ENCODE measurements at regions not wholly inside any gene's neighbourhood (a gene's known extent, or its start where the extent isn't known, plus 50 kb on each side); places are given as distances from the start of the nearest gene placed in this dataset.

GRCh38 chr2:56860991-56861390 lies 677.2 kb downstream of the CCDC85A start:
- Histone ChIP-seq H3K9me3 (replicated peaks; ENCODE audit: insufficient read depth, low read length) (no peaks in the 10 kb centered on the region), H3K27ac (ENCODE audit: low read length) (no peak overlapping the region), H3K4me3 (ENCODE audit: low read length) (no peak overlapping the region), H3F3A (ENCODE audit: insufficient read depth, low read length) (no peaks in the 10 kb centered on the region), H3K36me3 (replicated peaks; ENCODE audit: insufficient read depth, low read length) (no peaks in the 10 kb centered on the region), H3K9me2 (replicated peaks; ENCODE audit: insufficient read depth, low read length) (no peaks in the 10 kb centered on the region), H2AFZ (ENCODE audit: low read length) (no peak overlapping the region), H3K4me2 (ENCODE audit: low read depth, low read length) (no peak overlapping the region), H3K9ac (ENCODE audit: low read length) (no peak overlapping the region), H3K27me3 (replicated peaks; ENCODE audit: insufficient read depth, low read length) (no peaks in the 10 kb centered on the region), H3K4me1 (ENCODE audit: low read length) (no peaks in the 10 kb centered on the region), H4K20me1 (ENCODE audit: insufficient read depth, low read length) (no peaks in the 10 kb centered on the region), H3K79me2 (ENCODE audit: low read length) (no peaks in the 10 kb centered on the region)
- no peak for DNase-seq
- TF ChIP-seq EZH2 (optimal IDR thresholded peaks at IDR 0.05; ENCODE audit: low read depth, low read length) (no peak), EZH2phosphoT487 (IDR thresholded peaks at IDR 0.05; ENCODE audit: low read length) (no peak), CTCF (IDR thresholded peaks at IDR 0.05; ENCODE audit: low read length) (no peak)

- no peak for DNase-seq
- no peak overlapping the region for H3K27ac ChIP-seq (ENCODE audit: low read length)
- H3K9me2 ChIP-seq (replicated peaks; ENCODE audit: insufficient read depth, low read length), result no peaks in the 10 kb centered on the region
- H3K9ac ChIP-seq (ENCODE audit: low read length), result no peak overlapping the region
- H2AFZ ChIP-seq (ENCODE audit: low read length), result no peak overlapping the region
- H3K36me3 ChIP-seq (replicated peaks; ENCODE audit: insufficient read depth, low read length), result no peaks in the 10 kb centered on the region
- H4K20me1 ChIP-seq (ENCODE audit: insufficient read depth, low read length), result no peaks in the 10 kb centered on the region
- H3K4me2 ChIP-seq (ENCODE audit: low read depth, low read length), result no peak overlapping the region
- TF ChIP-seq EZH2phosphoT487 (IDR thresholded peaks at IDR 0.05; ENCODE audit: low read length), result no peak
- no peak for TF ChIP-seq CTCF (IDR thresholded peaks at IDR 0.05; ENCODE audit: low read length)
- no peak for TF ChIP-seq EZH2 (optimal IDR thresholded peaks at IDR 0.05; ENCODE audit: low read depth, low read length)
- H3K27me3 ChIP-seq (replicated peaks; ENCODE audit: insufficient read depth, low read length), result no peaks in the 10 kb centered on the region
- H3K79me2 ChIP-seq (ENCODE audit: low read length), result no peaks in the 10 kb centered on the region
- H3K4me3 ChIP-seq (ENCODE audit: low read length), result no peak overlapping the region
- no peaks in the 10 kb centered on the region for H3K9me3 ChIP-seq (replicated peaks; ENCODE audit: insufficient read depth, low read length)
- no peaks in the 10 kb centered on the region for H3F3A ChIP-seq (ENCODE audit: insufficient read depth, low read length)
- no peaks in the 10 kb centered on the region for H3K4me1 ChIP-seq (ENCODE audit: low read length)
Measured at GRCh38 chr2:56871644-56872043, 687.9 kb downstream of the CCDC85A start.

GRCh38 chr2:56874717-56875116 lies 690.9 kb downstream of the CCDC85A start:
- Histone ChIP-seq H3K4me1 (ENCODE audit: low read length) (no peaks in the 10 kb centered on the region), H3K79me2 (ENCODE audit: low read length) (no peaks in the 10 kb centered on the region), H3K9me3 (replicated peaks; ENCODE audit: insufficient read depth, low read length) (no peaks in the 10 kb centered on the region), H3F3A (ENCODE audit: insufficient read depth, low read length) (no peaks in the 10 kb centered on the region), H3K27ac (ENCODE audit: low read length) (no peak overlapping the region), H3K9me2 (replicated peaks; ENCODE audit: insufficient read depth, low read length) (no peaks in the 10 kb centered on the region), H3K9ac (ENCODE audit: low read length) (no peak overlapping the region), H4K20me1 (ENCODE audit: insufficient read depth, low read length) (no peaks in the 10 kb centered on the region), H2AFZ (ENCODE audit: low read length) (no peak overlapping the region), H3K36me3 (replicated peaks; ENCODE audit: insufficient read depth, low read length) (no peaks in the 10 kb centered on the region), H3K4me3 (ENCODE audit: low read length) (no peak overlapping the region), H3K4me2 (ENCODE audit: low read depth, low read length) (no peak overlapping the region), H3K27me3 (replicated peaks; ENCODE audit: insufficient read depth, low read length) (no peaks in the 10 kb centered on the region)
- TF ChIP-seq CTCF (IDR thresholded peaks at IDR 0.05; ENCODE audit: low read length), result no peak
- no peak for TF ChIP-seq EZH2phosphoT487 (IDR thresholded peaks at IDR 0.05; ENCODE audit: low read length)
- TF ChIP-seq EZH2 (optimal IDR thresholded peaks at IDR 0.05; ENCODE audit: low read depth, low read length), result no peak
- DNase-seq, result no peak
